Epithelial cell of esophagus (primary cell): ENCODE measurements at regions not wholly inside any gene's neighbourhood (a gene's known extent, or its start where the extent isn't known, plus 50 kb on each side); places are given as distances from the start of the nearest gene placed in this dataset.

Experiments used
- DNase-seq: peaks from one replicate; pipeline ENCODE4 v3.0.0; 2010; ENCODE audit warnings: low read depth
- H3K4me3 ChIP-seq: 2 replicates; pipeline ENCODE4 v1.5.1; 2011; ENCODE audit warnings: mild to moderate bottlenecking, low read length, control low read depth
- CTCF ChIP-seq: IDR thresholded peaks from 2 replicates; pipeline ENCODE4 v1.5.1; 2011; ENCODE audit warnings: low read depth, mild to moderate bottlenecking, low read length, control low read depth, inconsistent platforms; ENCODE audit not compliant: insufficient read depth; ENCODE audit errors: missing control alignments

- TF ChIP-seq CTCF = no peak
- no peak overlapping the region for H3K4me3 ChIP-seq
- no peak for DNase-seq
Observed at GRCh38 chr15:93662162-93662885, 569.0 kb upstream of the MCTP2 start.

GRCh38 chr15:93658026-93658816 is 569.2 kb upstream of the RGMA start:
- H3K4me3 ChIP-seq = no peak overlapping the region
- no peak for DNase-seq
- no peak for TF ChIP-seq CTCF

- H3K4me3 ChIP-seq = no peak overlapping the region
- DNase-seq = peak; percentile 78
- no peak for TF ChIP-seq CTCF
Observed at GRCh38 chr15:93656041-93656440, 567.0 kb upstream of the RGMA start.

- no peak overlapping the region for H3K4me3 ChIP-seq
- no peak for DNase-seq
- no peak for TF ChIP-seq CTCF
Observed at GRCh38 chr15:93649691-93650235, 560.8 kb upstream of the RGMA start.

- DNase-seq = no peak
- TF ChIP-seq CTCF = no peak
Observed at GRCh38 chr15:93646193-93646592, 557.2 kb upstream of the RGMA start.

GRCh38 chr15:93645594-93645993 is 556.6 kb upstream of the RGMA start:
- no peak overlapping the region for H3K4me3 ChIP-seq
- no peak for DNase-seq
- TF ChIP-seq CTCF = no peak

More at GRCh38 chr15:93646193-93646592, 557.2 kb upstream of the RGMA start:
- no peak overlapping the region for H3K4me3 ChIP-seq
